Thoracic aorta (tissue), 2 donors: ENCODE measurements at regions not wholly inside any gene's neighbourhood (a gene's known extent, or its start where the extent isn't known, plus 50 kb on each side); places are given as distances from the start of the nearest gene placed in this dataset.

Source experiments
- ATAC-seq: fragments of 150-250 bp; one replicate; pipeline ENCODE4 v1.8.0; 2017; ENCODE audit warnings: low read depth; ENCODE audit not compliant: insufficient number of reproducible peaks, low FRiP score
- DNase-seq: peaks from one replicate; pipeline ENCODE4 v3.0.0-alpha.2; 2020; ENCODE audit warnings: low spot score
- H3K27ac ChIP-seq, 2 donors: fragments of 200-600 bp; sonication (generic); 1 replicate in 1 of 2; 2 replicates in 1 of 2; pipeline ENCODE4 v1.5.1; 2016; ENCODE audit warnings: mild to moderate bottlenecking in 2 of 2, moderate library complexity in 2 of 2
- H3K27me3 ChIP-seq: fragments of 200-600 bp; sonication (generic); replicated peaks from 2 replicates; pipeline ENCODE4 v1.6.0; 2016; ENCODE audit warnings: mild to moderate bottlenecking; ENCODE audit not compliant: insufficient read depth
- H3K36me3 ChIP-seq: fragments of 200-600 bp; sonication (generic); one replicate; pipeline ENCODE4 v1.5.1; 2016
- H3K4me1 ChIP-seq, 2 donors: fragments of 200-600 bp; sonication (generic); 1 replicate in 1 of 2; 2 replicates in 1 of 2; pipeline versions ENCODE4 v1.5.1 to v1.6.0; 2016; ENCODE audit warnings: low read depth in 2 of 2, mild to moderate bottlenecking in 1 of 2; ENCODE audit not compliant: control insufficient read depth in 1 of 2
- H3K4me3 ChIP-seq: fragments of 200-600 bp; sonication (generic); 2 replicates; pipeline ENCODE4 v1.5.1; 2016; ENCODE audit warnings: mild to moderate bottlenecking
- H3K9me3 ChIP-seq: fragments of 200-600 bp; sonication (generic); 2 replicates; pipeline ENCODE4 v1.5.1; 2016
- CTCF ChIP-seq: fragments of 200-600 bp; sonication (generic); IDR thresholded peaks from one replicate; pipeline ENCODE4 v1.5.1; 2019; ENCODE audit warnings: antibody characterized with exemption

- Histone ChIP-seq H3K9me3 (no peaks in the 10 kb centered on the region), H3K4me3 (no peak overlapping the region), H3K4me1 (peaks cover 13 to 28% of the 10 kb centered on the region in 2 donors), H3K36me3 (no peaks in the 10 kb centered on the region), H3K27me3 (no peaks in the 10 kb centered on the region), H3K27ac (no peak overlapping the region)
- DNase-seq (no peak), ATAC-seq (no peak)
- no peak for TF ChIP-seq CTCF
Observed at GRCh38 chr2:128428415-128428814, 109.7 kb upstream of the HS6ST1 start.

GRCh38 chr2:128432423-128432822 is 113.8 kb upstream of the HS6ST1 start:
- Histone ChIP-seq H3K9me3 (no peaks in the 10 kb centered on the region), H3K4me1 (no peaks in the 10 kb centered on the region), H3K27ac (no peak overlapping the region), H3K27me3 (no peaks in the 10 kb centered on the region), H3K4me3 (no peak overlapping the region), H3K36me3 (no peaks in the 10 kb centered on the region)
- DNase-seq (no peak), ATAC-seq (no peak)
- TF ChIP-seq CTCF = no peak

GRCh38 chr2:128433911-128434550 is 115.4 kb upstream of the HS6ST1 start:
- Histone ChIP-seq H3K4me1 (no peaks in the 10 kb centered on the region), H3K9me3 (no peaks in the 10 kb centered on the region), H3K27me3 (no peaks in the 10 kb centered on the region), H3K27ac (no peak overlapping the region), H3K36me3 (no peaks in the 10 kb centered on the region), H3K4me3 (no peak overlapping the region)
- ATAC-seq (no peak), DNase-seq (no peak)
- no peak for TF ChIP-seq CTCF

- H3K36me3 ChIP-seq = no peaks in the 10 kb centered on the region
- H3K27ac ChIP-seq = no peak overlapping the region
- no peaks in the 10 kb centered on the region for H3K27me3 ChIP-seq
- TF ChIP-seq CTCF = no peak
- no peak overlapping the region for H3K4me3 ChIP-seq
- DNase-seq = no peak
- H3K4me1 ChIP-seq = peaks cover 3 to 12% of the 10 kb centered on the region in 2 donors
- H3K9me3 ChIP-seq = no peaks in the 10 kb centered on the region
- no peak for ATAC-seq
Observed at GRCh38 chr2:128435576-128436478, 117.2 kb upstream of the HS6ST1 start.

GRCh38 chr2:128436479-128437203 is 118.0 kb upstream of the HS6ST1 start:
- H3K27ac ChIP-seq = no peak overlapping the region
- H3K27me3 ChIP-seq = no peaks in the 10 kb centered on the region
- H3K9me3 ChIP-seq = no peaks in the 10 kb centered on the region
- H3K4me3 ChIP-seq = no peak overlapping the region
- no peak for DNase-seq
- no peak for TF ChIP-seq CTCF
- H3K36me3 ChIP-seq = no peaks in the 10 kb centered on the region
- H3K4me1 ChIP-seq = peaks cover 3 to 17% of the 10 kb centered on the region in 2 donors
- ATAC-seq = no peak
